WTC11 (cell line): ENCODE measurements at regions not wholly inside any gene's neighbourhood (a gene's known extent, or its start where the extent isn't known, plus 50 kb on each side); places are given as distances from the start of the nearest gene placed in this dataset.

Experiments used
- ATAC-seq: fragments of 200-7000 bp; cut with Tn5 transposase; 2 replicates; pipeline ENCODE4 v1.10.0; 2021; ENCODE audit warnings: mild to moderate bottlenecking, moderate library complexity
- CTCF ChIA-PET: fragments of 300-600 bp; sonication (Branson Sonifier 250); formaldehyde crosslinking; loops from one replicate; lab custom pipeline; 2021; ENCODE audit warnings: antibody characterized with exemption; lab: Charles Lee
- POLR2A ChIA-PET: fragments of 350-600 bp; sonication (Branson Sonifier 250); formaldehyde crosslinking; loops from one replicate; lab custom pipeline; 2021; ENCODE audit warnings: antibody characterized with exemption; lab: Charles Lee
- DNase-seq: peaks from one replicate; pipeline ENCODE4 v3.0.0; 2021; ENCODE audit warnings: low spot score
- H3K27ac Mint-ChIP-seq: 2 replicates; pipeline ENCODE4 v1.8.0; 2021; ENCODE audit warnings: mixed read lengths
- H3K27me3 Mint-ChIP-seq: 2 replicates; pipeline ENCODE4 v1.8.0; 2021; ENCODE audit warnings: low read depth, mild to moderate bottlenecking, moderate library complexity, mixed read lengths
- H3K36me3 Mint-ChIP-seq: 2 replicates; pipeline ENCODE4 v1.8.0; 2021; ENCODE audit warnings: mixed read lengths
- H3K4me1 Mint-ChIP-seq: 2 replicates; pipeline ENCODE4 v1.8.0; 2022; ENCODE audit warnings: mixed read lengths
- H3K4me3 Mint-ChIP-seq: 2 replicates; pipeline ENCODE4 v1.8.0; 2021; ENCODE audit warnings: mild to moderate bottlenecking, moderate library complexity, mixed read lengths
- H3K9me3 Mint-ChIP-seq: 2 replicates; pipeline ENCODE4 v1.8.0; 2021; ENCODE audit warnings: mixed read lengths
- CTCF ChIP-seq: fragments of 200-600 bp; IDR thresholded peaks from 2 replicates; pipeline ENCODE4 v1.8.0; 2022; ENCODE audit warnings: antibody characterized with exemption
- ERG ChIP-seq: fragments of 250-450 bp; sonication (Bioruptor Pico); IDR thresholded peaks from 2 replicates; pipeline ENCODE4 v1.8.0; 2021; ENCODE audit warnings: mild to moderate bottlenecking
- HMGA2 ChIP-seq: fragments of 250-450 bp; sonication (Bioruptor Pico); IDR thresholded peaks from 2 replicates; pipeline ENCODE4 v1.4.0; 2021; ENCODE audit warnings: mild to moderate bottlenecking, moderate library complexity
- KAT7 ChIP-seq: sonication (generic); formaldehyde crosslinking; IDR thresholded peaks from 2 replicates; pipeline ENCODE4 v1.8.1; 2023; ENCODE audit warnings: missing genetic modification reagents, mild to moderate bottlenecking, borderline replicate concordance
- MXD4 ChIP-seq: fragments of 250-450 bp; sonication (Bioruptor Pico); IDR thresholded peaks from 2 replicates; pipeline ENCODE4 v1.8.0; 2021; ENCODE audit warnings: mild to moderate bottlenecking, moderate library complexity, borderline replicate concordance
- OVOL2 ChIP-seq: fragments of 250-450 bp; sonication (Bioruptor Pico); IDR thresholded peaks from 2 replicates; pipeline ENCODE4 v1.9.0; 2021; ENCODE audit warnings: mild to moderate bottlenecking, borderline replicate concordance
- SMAD3 ChIP-seq: sonication (generic); formaldehyde crosslinking; IDR thresholded peaks from 2 replicates; pipeline ENCODE4 v1.8.0; 2022; ENCODE audit warnings: missing genetic modification reagents, mild to moderate bottlenecking, borderline replicate concordance
- ZNF219 ChIP-seq: sonication (generic); formaldehyde crosslinking; IDR thresholded peaks from 2 replicates; pipeline ENCODE4 v1.8.0; 2023; ENCODE audit warnings: missing genetic modification reagents, mild to moderate bottlenecking, borderline replicate concordance
- ZNF532 ChIP-seq: fragments of 250-450 bp; sonication (Bioruptor Pico); IDR thresholded peaks from 2 replicates; pipeline ENCODE4 v1.9.0; 2021; ENCODE audit warnings: mild to moderate bottlenecking, borderline replicate concordance
- ZNF671 ChIP-seq: fragments of 250-450 bp; sonication (Bioruptor Pico); IDR thresholded peaks from 2 replicates; pipeline ENCODE4 v1.8.0; 2021; ENCODE audit warnings: mild to moderate bottlenecking
- TF ChIP-seq, protein P1 (sequence below): sonication (generic); formaldehyde crosslinking; IDR thresholded peaks from 2 replicates; pipeline ENCODE4 v1.8.1; 2023; ENCODE audit warnings: mild to moderate bottlenecking, missing genetic modification reagents
- TF ChIP-seq, protein P2 (sequence below): sonication (generic); formaldehyde crosslinking; IDR thresholded peaks from 2 replicates; pipeline ENCODE4 v1.8.0; 2022; ENCODE audit warnings: mild to moderate bottlenecking, missing genetic modification reagents
- TF ChIP-seq, protein P3 (sequence below): sonication (generic); formaldehyde crosslinking; IDR thresholded peaks from 2 replicates; pipeline ENCODE4 v1.8.1; 2023; ENCODE audit warnings: mild to moderate bottlenecking, missing genetic modification reagents
- TF ChIP-seq, protein P4 (sequence below): sonication (generic); formaldehyde crosslinking; IDR thresholded peaks from 2 replicates; pipeline ENCODE4 v1.8.1; 2023; ENCODE audit warnings: mild to moderate bottlenecking, missing genetic modification reagents, borderline replicate concordance

DNA sequence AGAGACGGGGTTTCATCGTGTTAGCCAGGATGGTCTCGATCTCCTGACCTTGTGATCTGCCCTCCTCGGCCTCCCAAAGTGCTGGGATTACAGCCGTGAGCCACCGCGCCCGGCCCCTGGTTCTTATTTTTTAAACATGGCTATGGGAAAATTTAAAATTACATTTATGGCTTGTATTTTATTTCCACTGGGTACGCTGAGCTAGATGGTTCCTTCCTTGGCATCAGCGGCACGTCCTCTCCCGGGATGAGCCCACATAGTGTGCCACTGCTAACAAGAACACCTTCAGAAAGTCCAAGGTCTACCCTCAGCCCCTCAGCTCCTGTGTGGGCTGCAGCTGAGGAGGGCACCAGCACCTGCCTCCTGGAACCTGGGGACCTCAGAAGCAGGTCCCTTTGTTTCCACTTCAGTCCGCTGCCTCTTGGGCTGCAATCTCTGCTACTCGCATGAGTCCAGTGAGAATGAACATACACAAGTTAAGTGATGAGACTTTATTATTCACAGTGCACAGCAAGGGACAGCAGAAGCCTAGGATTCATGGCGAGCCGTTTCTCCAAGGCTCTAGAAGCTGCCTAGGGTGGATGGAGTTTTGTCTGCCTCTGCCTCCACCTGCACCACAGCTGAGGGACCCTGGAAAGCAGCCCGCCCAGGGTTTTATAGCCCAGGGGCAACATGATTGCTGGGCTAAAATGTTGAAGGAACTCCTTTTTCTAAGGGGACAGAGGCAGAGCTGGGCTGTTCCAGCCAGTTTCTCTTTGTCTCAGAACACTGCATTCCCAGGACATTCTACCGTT, 107.5 kb upstream of the TEX51 start:
- H3K36me3 Mint-ChIP-seq: no peaks in the 10 kb centered on the region
- ATAC-seq (no peak), DNase-seq (no peak)
- H3K4me1 Mint-ChIP-seq: peaks cover 12% of the 10 kb centered on the region
- ChIA-PET POLR2A (no interaction called here), CTCF (interaction anchor here (0.9 to 1.0 kb wide), 2 partner anchors 12 to 181 kb away, joined by 3 to 4 read pairs; no protein-coding TSS in a partner anchor)
- no peak overlapping the region for H3K27ac Mint-ChIP-seq
- no peaks in the 10 kb centered on the region for H3K9me3 Mint-ChIP-seq
- no peak overlapping the region for H3K4me3 Mint-ChIP-seq
- H3K27me3 Mint-ChIP-seq: no peaks in the 10 kb centered on the region
- TF ChIP-seq ZNF532 (no peak), CTCF (no peak)
- TF ChIP-seq, protein P1, sequence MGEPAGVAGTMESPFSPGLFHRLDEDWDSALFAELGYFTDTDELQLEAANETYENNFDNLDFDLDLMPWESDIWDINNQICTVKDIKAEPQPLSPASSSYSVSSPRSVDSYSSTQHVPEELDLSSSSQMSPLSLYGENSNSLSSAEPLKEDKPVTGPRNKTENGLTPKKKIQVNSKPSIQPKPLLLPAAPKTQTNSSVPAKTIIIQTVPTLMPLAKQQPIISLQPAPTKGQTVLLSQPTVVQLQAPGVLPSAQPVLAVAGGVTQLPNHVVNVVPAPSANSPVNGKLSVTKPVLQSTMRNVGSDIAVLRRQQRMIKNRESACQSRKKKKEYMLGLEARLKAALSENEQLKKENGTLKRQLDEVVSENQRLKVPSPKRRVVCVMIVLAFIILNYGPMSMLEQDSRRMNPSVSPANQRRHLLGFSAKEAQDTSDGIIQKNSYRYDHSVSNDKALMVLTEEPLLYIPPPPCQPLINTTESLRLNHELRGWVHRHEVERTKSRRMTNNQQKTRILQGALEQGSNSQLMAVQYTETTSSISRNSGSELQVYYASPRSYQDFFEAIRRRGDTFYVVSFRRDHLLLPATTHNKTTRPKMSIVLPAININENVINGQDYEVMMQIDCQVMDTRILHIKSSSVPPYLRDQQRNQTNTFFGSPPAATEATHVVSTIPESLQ (CRISPR knock-in tag): no peak

- CTCF ChIA-PET: interaction anchor here (2.6 kb wide), 1 partner anchor 179 kb away, joined by 28 read pairs; no protein-coding TSS in a partner anchor
- no peak for DNase-seq
- H3K36me3 Mint-ChIP-seq: no peaks in the 10 kb centered on the region
- no peak for ATAC-seq
- no peaks in the 10 kb centered on the region for H3K27me3 Mint-ChIP-seq
- H3K27ac Mint-ChIP-seq: no peak overlapping the region
- H3K9me3 Mint-ChIP-seq: no peaks in the 10 kb centered on the region
- peaks cover 12% of the 10 kb centered on the region for H3K4me1 Mint-ChIP-seq
- POLR2A ChIA-PET: no interaction called here
- H3K4me3 Mint-ChIP-seq: no peak overlapping the region
- TF ChIP-seq ZNF671 (CRISPR knock-in tag) (no peak), SMAD3 (CRISPR knock-in tag) (no peak), KAT7 (CRISPR knock-in tag) (no peak), ERG (CRISPR knock-in tag) (no peak), HMGA2 (CRISPR knock-in tag) (no peak), MXD4 (CRISPR knock-in tag) (no peak), ZNF219 (no peak), OVOL2 (CRISPR knock-in tag) (no peak)
- TF ChIP-seq, protein P2, sequence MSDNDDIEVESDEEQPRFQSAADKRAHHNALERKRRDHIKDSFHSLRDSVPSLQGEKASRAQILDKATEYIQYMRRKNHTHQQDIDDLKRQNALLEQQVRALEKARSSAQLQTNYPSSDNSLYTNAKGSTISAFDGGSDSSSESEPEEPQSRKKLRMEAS: no peak
- TF ChIP-seq, protein P3, sequence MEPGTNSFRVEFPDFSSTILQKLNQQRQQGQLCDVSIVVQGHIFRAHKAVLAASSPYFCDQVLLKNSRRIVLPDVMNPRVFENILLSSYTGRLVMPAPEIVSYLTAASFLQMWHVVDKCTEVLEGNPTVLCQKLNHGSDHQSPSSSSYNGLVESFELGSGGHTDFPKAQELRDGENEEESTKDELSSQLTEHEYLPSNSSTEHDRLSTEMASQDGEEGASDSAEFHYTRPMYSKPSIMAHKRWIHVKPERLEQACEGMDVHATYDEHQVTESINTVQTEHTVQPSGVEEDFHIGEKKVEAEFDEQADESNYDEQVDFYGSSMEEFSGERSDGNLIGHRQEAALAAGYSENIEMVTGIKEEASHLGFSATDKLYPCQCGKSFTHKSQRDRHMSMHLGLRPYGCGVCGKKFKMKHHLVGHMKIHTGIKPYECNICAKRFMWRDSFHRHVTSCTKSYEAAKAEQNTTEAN: no peak
- TF ChIP-seq, protein P4, sequence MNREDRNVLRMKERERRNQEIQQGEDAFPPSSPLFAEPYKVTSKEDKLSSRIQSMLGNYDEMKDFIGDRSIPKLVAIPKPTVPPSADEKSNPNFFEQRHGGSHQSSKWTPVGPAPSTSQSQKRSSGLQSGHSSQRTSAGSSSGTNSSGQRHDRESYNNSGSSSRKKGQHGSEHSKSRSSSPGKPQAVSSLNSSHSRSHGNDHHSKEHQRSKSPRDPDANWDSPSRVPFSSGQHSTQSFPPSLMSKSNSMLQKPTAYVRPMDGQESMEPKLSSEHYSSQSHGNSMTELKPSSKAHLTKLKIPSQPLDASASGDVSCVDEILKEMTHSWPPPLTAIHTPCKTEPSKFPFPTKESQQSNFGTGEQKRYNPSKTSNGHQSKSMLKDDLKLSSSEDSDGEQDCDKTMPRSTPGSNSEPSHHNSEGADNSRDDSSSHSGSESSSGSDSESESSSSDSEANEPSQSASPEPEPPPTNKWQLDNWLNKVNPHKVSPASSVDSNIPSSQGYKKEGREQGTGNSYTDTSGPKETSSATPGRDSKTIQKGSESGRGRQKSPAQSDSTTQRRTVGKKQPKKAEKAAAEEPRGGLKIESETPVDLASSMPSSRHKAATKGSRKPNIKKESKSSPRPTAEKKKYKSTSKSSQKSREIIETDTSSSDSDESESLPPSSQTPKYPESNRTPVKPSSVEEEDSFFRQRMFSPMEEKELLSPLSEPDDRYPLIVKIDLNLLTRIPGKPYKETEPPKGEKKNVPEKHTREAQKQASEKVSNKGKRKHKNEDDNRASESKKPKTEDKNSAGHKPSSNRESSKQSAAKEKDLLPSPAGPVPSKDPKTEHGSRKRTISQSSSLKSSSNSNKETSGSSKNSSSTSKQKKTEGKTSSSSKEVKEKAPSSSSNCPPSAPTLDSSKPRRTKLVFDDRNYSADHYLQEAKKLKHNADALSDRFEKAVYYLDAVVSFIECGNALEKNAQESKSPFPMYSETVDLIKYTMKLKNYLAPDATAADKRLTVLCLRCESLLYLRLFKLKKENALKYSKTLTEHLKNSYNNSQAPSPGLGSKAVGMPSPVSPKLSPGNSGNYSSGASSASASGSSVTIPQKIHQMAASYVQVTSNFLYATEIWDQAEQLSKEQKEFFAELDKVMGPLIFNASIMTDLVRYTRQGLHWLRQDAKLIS (CRISPR knock-in tag): no peak
Observed at GRCh38 chr2:126792186-126792585, 106.5 kb upstream of the TEX51 start.
